Effector memory CD4-positive, alpha-beta T cell (primary cell): ENCODE measurements at regions not wholly inside any gene's neighbourhood (a gene's known extent, or its start where the extent isn't known, plus 50 kb on each side); places are given as distances from the start of the nearest gene placed in this dataset.

Source experiments
- DNase-seq, 3 donors: peaks; one replicate each; pipeline ENCODE4 v3.0.0-alpha.2; 2020
- H3K27ac ChIP-seq: 2 replicates; pipeline ENCODE4 v1.7.0; 2013; ENCODE audit warnings: mild to moderate bottlenecking, low read length, moderate library complexity; ENCODE audit not compliant: insufficient read depth, poor library complexity, severe bottlenecking
- H3K27me3 ChIP-seq: replicated peaks from 2 replicates; pipeline ENCODE4 v1.7.0; 2013; ENCODE audit warnings: mild to moderate bottlenecking, low read length; ENCODE audit not compliant: insufficient read depth, control insufficient read depth, poor library complexity, severe bottlenecking
- H3K36me3 ChIP-seq: 2 replicates; pipeline ENCODE4 v1.7.0; 2013; ENCODE audit warnings: mild to moderate bottlenecking, low read length, moderate library complexity; ENCODE audit not compliant: control insufficient read depth, insufficient read depth
- H3K4me1 ChIP-seq: 2 replicates; pipeline ENCODE4 v1.7.0; 2013; ENCODE audit warnings: low read length, mild to moderate bottlenecking; ENCODE audit not compliant: control insufficient read depth, insufficient read depth, poor library complexity, severe bottlenecking
- H3K4me3 ChIP-seq: 2 replicates; pipeline ENCODE4 v1.7.0; 2013; ENCODE audit warnings: low read length, low read depth, mild to moderate bottlenecking; ENCODE audit not compliant: insufficient read depth, poor library complexity, severe bottlenecking
- H3K9me3 ChIP-seq: 2 replicates; pipeline ENCODE4 v1.7.0; 2013; ENCODE audit warnings: mild to moderate bottlenecking, low read length, moderate library complexity; ENCODE audit not compliant: control insufficient read depth

- no peak for DNase-seq
These were observed 1272.4 kb downstream of the CDH8 start for GRCh38 chr16:60763869-60764268.

GRCh38 chr16:60755907-60756306 lies 1280.3 kb downstream of the CDH8 start:
- Histone ChIP-seq H3K27me3 (no peaks in the 10 kb centered on the region), H3K4me1 (no peaks in the 10 kb centered on the region), H3K27ac (no peak overlapping the region), H3K36me3 (no peaks in the 10 kb centered on the region), H3K9me3 (no peaks in the 10 kb centered on the region), H3K4me3 (no peak overlapping the region)
- no peak for DNase-seq

More at GRCh38 chr16:60763869-60764268, 1272.4 kb downstream of the CDH8 start:
- no peaks in the 10 kb centered on the region for H3K36me3 ChIP-seq
- no peaks in the 10 kb centered on the region for H3K4me1 ChIP-seq
- no peak overlapping the region for H3K27ac ChIP-seq
- H3K27me3 ChIP-seq, result no peaks in the 10 kb centered on the region
- no peaks in the 10 kb centered on the region for H3K9me3 ChIP-seq
- H3K4me3 ChIP-seq, result no peak overlapping the region

- Histone ChIP-seq H3K27ac (no peak overlapping the region), H3K27me3 (no peaks in the 10 kb centered on the region), H3K4me1 (no peaks in the 10 kb centered on the region), H3K36me3 (no peaks in the 10 kb centered on the region), H3K9me3 (no peaks in the 10 kb centered on the region), H3K4me3 (no peak overlapping the region)
- no peak for DNase-seq
These were observed 1287.9 kb downstream of the CDH8 start for GRCh38 chr16:60748366-60748765.

GRCh38 chr16:60744198-60744597 lies 1292.0 kb downstream of the CDH8 start:
- Histone ChIP-seq H3K4me3 (no peak overlapping the region), H3K27me3 (no peaks in the 10 kb centered on the region), H3K36me3 (no peaks in the 10 kb centered on the region), H3K9me3 (no peaks in the 10 kb centered on the region), H3K4me1 (no peaks in the 10 kb centered on the region), H3K27ac (no peak overlapping the region)
- DNase-seq, result no peak

- Histone ChIP-seq H3K9me3 (no peaks in the 10 kb centered on the region), H3K27me3 (no peaks in the 10 kb centered on the region), H3K4me3 (no peak overlapping the region), H3K36me3 (no peaks in the 10 kb centered on the region), H3K27ac (no peak overlapping the region), H3K4me1 (no peaks in the 10 kb centered on the region)
- DNase-seq, result no peak
These were observed 1294.4 kb downstream of the CDH8 start for GRCh38 chr16:60741810-60742209.

- Histone ChIP-seq H3K9me3 (no peaks in the 10 kb centered on the region), H3K36me3 (no peaks in the 10 kb centered on the region), H3K4me3 (no peak overlapping the region), H3K4me1 (no peaks in the 10 kb centered on the region), H3K27me3 (no peaks in the 10 kb centered on the region), H3K27ac (no peak overlapping the region)
- no peak for DNase-seq
These were observed 1296.2 kb downstream of the CDH8 start for GRCh38 chr16:60739737-60740683.

- Histone ChIP-seq H3K27ac (no peak overlapping the region), H3K36me3 (no peaks in the 10 kb centered on the region), H3K4me3 (no peak overlapping the region), H3K27me3 (no peaks in the 10 kb centered on the region), H3K9me3 (no peaks in the 10 kb centered on the region), H3K4me1 (no peaks in the 10 kb centered on the region)
- DNase-seq, result no peak
These were observed 1304.7 kb downstream of the CDH8 start for GRCh38 chr16:60731329-60732050.

- Histone ChIP-seq H3K36me3 (no peaks in the 10 kb centered on the region), H3K27ac (no peak overlapping the region), H3K4me3 (no peak overlapping the region), H3K4me1 (no peaks in the 10 kb centered on the region), H3K27me3 (no peaks in the 10 kb centered on the region), H3K9me3 (no peaks in the 10 kb centered on the region)
- DNase-seq, result no peak
These were observed 1307.2 kb downstream of the CDH8 start for GRCh38 chr16:60729051-60729450.

GRCh38 chr16:60727851-60728250 lies 1308.4 kb downstream of the CDH8 start:
- Histone ChIP-seq H3K4me1 (no peaks in the 10 kb centered on the region), H3K9me3 (no peaks in the 10 kb centered on the region), H3K27me3 (no peaks in the 10 kb centered on the region), H3K36me3 (no peaks in the 10 kb centered on the region), H3K4me3 (no peak overlapping the region), H3K27ac (no peak overlapping the region)
- no peak for DNase-seq

- H3K27me3 ChIP-seq, result no peaks in the 10 kb centered on the region
- no peaks in the 10 kb centered on the region for H3K4me1 ChIP-seq
- no peaks in the 10 kb centered on the region for H3K36me3 ChIP-seq
- no peak overlapping the region for H3K27ac ChIP-seq
- no peak overlapping the region for H3K4me3 ChIP-seq
- H3K9me3 ChIP-seq, result no peaks in the 10 kb centered on the region
- DNase-seq, result no peak
These were observed 1316.2 kb downstream of the CDH8 start for GRCh38 chr16:60720060-60720459.
